GM23338 (cell line): ENCODE measurements at regions not wholly inside any gene's neighbourhood (a gene's known extent, or its start where the extent isn't known, plus 50 kb on each side); places are given as distances from the start of the nearest gene placed in this dataset.
"Not testable (repeated sequence)": the region's sequence is repeated elsewhere in the genome, so short reads cannot be mapped to it uniquely, and the experiment has no call there.

Source experiments
- ATAC-seq: fragments of 200-7000 bp; cut with Tn5 transposase; 3 replicates; pipeline ENCODE4 v1.9.1; 2020
- DNase-seq: peaks from one replicate; pipeline ENCODE4 v3.0.0-alpha.2; 2015; ENCODE audit warnings: low spot score
- H2AFZ ChIP-seq: fragments of 200-600 bp; sonication (generic); 2 replicates; pipeline ENCODE4 v1.8.0; 2016; ENCODE audit warnings: antibody characterized with exemption, mild to moderate bottlenecking, moderate library complexity
- H3F3A ChIP-seq: fragments of 200-600 bp; sonication (generic); replicated peaks from 2 replicates; pipeline ENCODE4 v1.8.0; 2017; ENCODE audit warnings: antibody characterized with exemption, mixed run types, low read depth
- H3K27ac ChIP-seq: fragments of 200-600 bp; sonication (generic); 2 replicates; pipeline ENCODE4 v1.6.1; 2016; ENCODE audit warnings: low read depth
- H3K27me3 ChIP-seq: fragments of 200-600 bp; sonication (generic); 2 replicates; pipeline ENCODE4 v1.8.0; 2016; ENCODE audit warnings: mild to moderate bottlenecking, mixed run types, moderate library complexity; ENCODE audit not compliant: insufficient read depth
- H3K36me3 ChIP-seq: fragments of 200-600 bp; sonication (generic); 2 replicates; pipeline ENCODE4 v1.8.0; 2016; ENCODE audit warnings: mild to moderate bottlenecking; ENCODE audit not compliant: insufficient read depth
- H3K4me1 ChIP-seq: fragments of 200-600 bp; sonication (generic); 2 replicates; pipeline ENCODE4 v1.8.0; 2016; ENCODE audit warnings: mild to moderate bottlenecking, moderate library complexity; ENCODE audit not compliant: insufficient read depth
- H3K4me2 ChIP-seq: fragments of 200-600 bp; sonication (generic); 2 replicates; pipeline ENCODE4 v1.7.1; 2017; ENCODE audit warnings: mixed run types
- H3K4me3 ChIP-seq: fragments of 200-600 bp; sonication (generic); 2 replicates; pipeline ENCODE4 v1.6.1; 2016; ENCODE audit warnings: mixed run types
- H3K79me2 ChIP-seq: fragments of 200-600 bp; sonication (generic); replicated peaks from 2 replicates; pipeline ENCODE4 v1.8.0; 2017; ENCODE audit warnings: mild to moderate bottlenecking; ENCODE audit not compliant: insufficient read depth
- H3K9me2 ChIP-seq: fragments of 200-600 bp; sonication (generic); 2 replicates; pipeline ENCODE4 v1.8.0; 2017; ENCODE audit not compliant: insufficient read depth
- H4K20me1 ChIP-seq: fragments of 200-600 bp; sonication (generic); replicated peaks from 2 replicates; pipeline ENCODE4 v1.8.0; 2017; ENCODE audit warnings: mild to moderate bottlenecking; ENCODE audit not compliant: insufficient read depth
- H3K27ac Mint-ChIP-seq: 2 replicates; pipeline ENCODE4 v1.8.0; 2020; ENCODE audit warnings: inconsistent platforms, mild to moderate bottlenecking, moderate library complexity, mixed read lengths
- H3K27me3 Mint-ChIP-seq: 3 replicates; pipeline ENCODE4 v1.8.0; 2022; ENCODE audit warnings: low read depth, mild to moderate bottlenecking, moderate library complexity, mixed read lengths, inconsistent platforms; ENCODE audit not compliant: insufficient read depth, poor library complexity
- H3K36me3 Mint-ChIP-seq: 3 replicates; pipeline ENCODE4 v1.8.0; 2021; ENCODE audit warnings: low read depth, mild to moderate bottlenecking, inconsistent platforms, moderate library complexity, mixed read lengths
- H3K4me1 Mint-ChIP-seq: 3 replicates; pipeline ENCODE4 v1.8.0; 2020; ENCODE audit warnings: mild to moderate bottlenecking, inconsistent platforms, mixed read lengths
- H3K4me3 Mint-ChIP-seq: 3 replicates; pipeline ENCODE4 v1.8.0; 2021; ENCODE audit warnings: moderate library complexity, mild to moderate bottlenecking, inconsistent platforms, mixed read lengths
- H3K9me3 Mint-ChIP-seq: 3 replicates; pipeline ENCODE4 v1.8.0; 2020; ENCODE audit warnings: moderate library complexity, mild to moderate bottlenecking, inconsistent platforms, mixed read lengths
- EZH2 ChIP-seq: fragments of 200-600 bp; sonication (generic); IDR thresholded peaks from one replicate; pipeline ENCODE4 v1.8.0; 2017; ENCODE audit warnings: antibody characterized with exemption, mild to moderate bottlenecking, low read depth; ENCODE audit not compliant: unreplicated experiment
- JUNB ChIP-seq: IDR thresholded peaks from one replicate; pipeline ENCODE4 v1.6.1; 2016; ENCODE audit warnings: antibody characterized with exemption; ENCODE audit not compliant: unreplicated experiment
- NANOG ChIP-seq: IDR thresholded peaks from 2 replicates; pipeline ENCODE4 v1.6.1; 2016; ENCODE audit warnings: antibody characterized with exemption, borderline replicate concordance
- TF ChIP-seq, protein P1 (sequence below): IDR thresholded peaks from one replicate; pipeline ENCODE4 v1.6.1; 2018; ENCODE audit warnings: antibody characterized with exemption; ENCODE audit not compliant: unreplicated experiment
- TF ChIP-seq, protein P2 (sequence below), 2 experiments: fragments of 200-600 bp in 1 of 2; sonication (generic) in 1 of 2; conservative IDR thresholded peaks; 2 replicates each; pipeline versions ENCODE4 v1.5.1 to v1.6.1; 2016 to 2017; ENCODE audit warnings: antibody characterized with exemption in 2 of 2, low read depth in 2 of 2, mild to moderate bottlenecking in 2 of 2, moderate library complexity in 1 of 2

GRCh38 chr14:28982228-28982627 lies 215.6 kb downstream of the FOXG1 start (continued):
- TF ChIP-seq, protein P1, sequence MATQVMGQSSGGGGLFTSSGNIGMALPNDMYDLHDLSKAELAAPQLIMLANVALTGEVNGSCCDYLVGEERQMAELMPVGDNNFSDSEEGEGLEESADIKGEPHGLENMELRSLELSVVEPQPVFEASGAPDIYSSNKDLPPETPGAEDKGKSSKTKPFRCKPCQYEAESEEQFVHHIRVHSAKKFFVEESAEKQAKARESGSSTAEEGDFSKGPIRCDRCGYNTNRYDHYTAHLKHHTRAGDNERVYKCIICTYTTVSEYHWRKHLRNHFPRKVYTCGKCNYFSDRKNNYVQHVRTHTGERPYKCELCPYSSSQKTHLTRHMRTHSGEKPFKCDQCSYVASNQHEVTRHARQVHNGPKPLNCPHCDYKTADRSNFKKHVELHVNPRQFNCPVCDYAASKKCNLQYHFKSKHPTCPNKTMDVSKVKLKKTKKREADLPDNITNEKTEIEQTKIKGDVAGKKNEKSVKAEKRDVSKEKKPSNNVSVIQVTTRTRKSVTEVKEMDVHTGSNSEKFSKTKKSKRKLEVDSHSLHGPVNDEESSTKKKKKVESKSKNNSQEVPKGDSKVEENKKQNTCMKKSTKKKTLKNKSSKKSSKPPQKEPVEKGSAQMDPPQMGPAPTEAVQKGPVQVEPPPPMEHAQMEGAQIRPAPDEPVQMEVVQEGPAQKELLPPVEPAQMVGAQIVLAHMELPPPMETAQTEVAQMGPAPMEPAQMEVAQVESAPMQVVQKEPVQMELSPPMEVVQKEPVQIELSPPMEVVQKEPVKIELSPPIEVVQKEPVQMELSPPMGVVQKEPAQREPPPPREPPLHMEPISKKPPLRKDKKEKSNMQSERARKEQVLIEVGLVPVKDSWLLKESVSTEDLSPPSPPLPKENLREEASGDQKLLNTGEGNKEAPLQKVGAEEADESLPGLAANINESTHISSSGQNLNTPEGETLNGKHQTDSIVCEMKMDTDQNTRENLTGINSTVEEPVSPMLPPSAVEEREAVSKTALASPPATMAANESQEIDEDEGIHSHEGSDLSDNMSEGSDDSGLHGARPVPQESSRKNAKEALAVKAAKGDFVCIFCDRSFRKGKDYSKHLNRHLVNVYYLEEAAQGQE = no peak
- TF ChIP-seq JUNB (no peak), NANOG (no peak)

GRCh38 chr14:28983279-28983678 lies 216.7 kb downstream of the FOXG1 start:
- DNase-seq (no peak), ATAC-seq (no peak)
- TF ChIP-seq, protein P2, sequence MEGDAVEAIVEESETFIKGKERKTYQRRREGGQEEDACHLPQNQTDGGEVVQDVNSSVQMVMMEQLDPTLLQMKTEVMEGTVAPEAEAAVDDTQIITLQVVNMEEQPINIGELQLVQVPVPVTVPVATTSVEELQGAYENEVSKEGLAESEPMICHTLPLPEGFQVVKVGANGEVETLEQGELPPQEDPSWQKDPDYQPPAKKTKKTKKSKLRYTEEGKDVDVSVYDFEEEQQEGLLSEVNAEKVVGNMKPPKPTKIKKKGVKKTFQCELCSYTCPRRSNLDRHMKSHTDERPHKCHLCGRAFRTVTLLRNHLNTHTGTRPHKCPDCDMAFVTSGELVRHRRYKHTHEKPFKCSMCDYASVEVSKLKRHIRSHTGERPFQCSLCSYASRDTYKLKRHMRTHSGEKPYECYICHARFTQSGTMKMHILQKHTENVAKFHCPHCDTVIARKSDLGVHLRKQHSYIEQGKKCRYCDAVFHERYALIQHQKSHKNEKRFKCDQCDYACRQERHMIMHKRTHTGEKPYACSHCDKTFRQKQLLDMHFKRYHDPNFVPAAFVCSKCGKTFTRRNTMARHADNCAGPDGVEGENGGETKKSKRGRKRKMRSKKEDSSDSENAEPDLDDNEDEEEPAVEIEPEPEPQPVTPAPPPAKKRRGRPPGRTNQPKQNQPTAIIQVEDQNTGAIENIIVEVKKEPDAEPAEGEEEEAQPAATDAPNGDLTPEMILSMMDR (conservative IDR thresholded peaks at IDR 0.05; ENCODE audit: low read depth in 2 of 2) = no peak

DNA sequence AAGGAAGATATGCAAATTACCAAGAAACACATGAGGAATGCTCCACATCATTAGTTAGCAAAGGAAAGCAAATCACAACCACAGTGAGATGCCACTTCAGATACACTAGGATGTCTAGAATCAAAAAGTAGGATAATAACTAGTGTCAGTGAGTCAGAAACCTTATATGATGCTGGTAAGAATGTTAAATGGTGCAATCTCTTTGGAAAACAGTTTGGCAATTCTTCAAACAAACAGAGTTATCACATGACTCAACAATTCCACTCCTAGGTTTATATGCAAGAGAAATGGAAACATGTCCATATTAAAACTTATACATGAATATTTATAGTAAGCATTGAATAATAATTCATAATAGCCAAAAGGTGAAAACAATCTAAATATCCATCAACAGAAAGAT lies 220.9 kb downstream of the FOXG1 start:
- H3K27ac ChIP-seq = no peak overlapping the region
- H3K4me1 Mint-ChIP-seq = no peaks in the 10 kb centered on the region
- no peak overlapping the region for H3K4me3 ChIP-seq
- ATAC-seq = no peak
- H3K4me1 ChIP-seq = no peaks in the 10 kb centered on the region
- no peaks in the 10 kb centered on the region for H3K79me2 ChIP-seq
- no peaks in the 10 kb centered on the region for H3K27me3 Mint-ChIP-seq
- H3K9me3 Mint-ChIP-seq = no peaks in the 10 kb centered on the region
- H3K36me3 Mint-ChIP-seq = no peaks in the 10 kb centered on the region
- H3K4me2 ChIP-seq = no peak overlapping the region
- H2AFZ ChIP-seq = no peak overlapping the region
- no peak for DNase-seq
- H3K9me2 ChIP-seq = peaks cover 2% of the 10 kb centered on the region; the same call in 1 of the 2 replicates
- no peaks in the 10 kb centered on the region for H3K36me3 ChIP-seq
- H3K27ac Mint-ChIP-seq = no peak overlapping the region
- no peaks in the 10 kb centered on the region for H4K20me1 ChIP-seq
- H3K4me3 Mint-ChIP-seq = no peak overlapping the region
- no peaks in the 10 kb centered on the region for H3F3A ChIP-seq
- TF ChIP-seq, protein P2 (conservative IDR thresholded peaks at IDR 0.05; ENCODE audit: low read depth in 2 of 2) = no peak
- no peak for TF ChIP-seq EZH2
- H3K27me3 ChIP-seq = no peaks in the 10 kb centered on the region

More at GRCh38 chr14:28983279-28983678, 216.7 kb downstream of the FOXG1 start:
- Mint-ChIP-seq H3K4me1 (no peaks in the 10 kb centered on the region), H3K27me3 (no peaks in the 10 kb centered on the region), H3K4me3 (no peak overlapping the region), H3K9me3 (no peaks in the 10 kb centered on the region; the same call in 2 of the 3 replicates), H3K27ac (no peak overlapping the region), H3K36me3 (no peaks in the 10 kb centered on the region)
- no peak overlapping the region for H3K4me3 ChIP-seq
- H3K79me2 ChIP-seq = no peaks in the 10 kb centered on the region
- no peaks in the 10 kb centered on the region for H3K4me1 ChIP-seq
- no peaks in the 10 kb centered on the region for H3K27me3 ChIP-seq
- H3K36me3 ChIP-seq = no peaks in the 10 kb centered on the region
- no peak overlapping the region for H3K4me2 ChIP-seq
- no peak overlapping the region for H2AFZ ChIP-seq
- no peak overlapping the region for H3K27ac ChIP-seq
- H3K9me2 ChIP-seq = peaks cover 5% of the 10 kb centered on the region; the same call in 1 of the 2 replicates
- no peaks in the 10 kb centered on the region for H4K20me1 ChIP-seq
- no peaks in the 10 kb centered on the region for H3F3A ChIP-seq

DNA sequence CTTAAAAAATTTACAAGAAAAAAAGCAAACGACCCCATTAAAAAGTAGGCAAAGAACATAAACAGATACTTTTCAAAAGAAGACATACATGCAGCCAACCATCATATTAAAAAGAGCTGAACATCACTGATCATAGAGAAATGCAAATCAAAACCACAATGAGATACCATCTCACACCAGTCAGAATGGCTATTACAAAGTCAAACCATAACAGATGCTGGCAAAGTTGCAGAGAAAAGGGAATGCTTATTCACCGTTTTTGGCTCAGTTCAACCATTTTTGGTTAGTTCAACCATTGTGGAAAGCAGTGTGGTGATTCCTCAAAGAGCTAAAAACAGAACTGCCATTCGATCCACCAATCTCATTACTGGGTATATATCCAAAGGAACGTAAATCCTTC lies 230.6 kb downstream of the FOXG1 start:
- not testable (repeated sequence) for H3K4me2 ChIP-seq, H2AFZ ChIP-seq, H3F3A ChIP-seq, ATAC-seq, H3K36me3 ChIP-seq, H3K27me3 Mint-ChIP-seq, H4K20me1 ChIP-seq, H3K79me2 ChIP-seq, DNase-seq, H3K4me1 Mint-ChIP-seq, H3K4me3 ChIP-seq, H3K27me3 ChIP-seq, H3K4me3 Mint-ChIP-seq, H3K9me2 ChIP-seq, H3K27ac ChIP-seq, H3K9me3 Mint-ChIP-seq, H3K4me1 ChIP-seq, H3K36me3 Mint-ChIP-seq, H3K27ac Mint-ChIP-seq
